Neural cell (in vitro differentiated cells): ENCODE measurements at regions not wholly inside any gene's neighbourhood (a gene's known extent, or its start where the extent isn't known, plus 50 kb on each side); places are given as distances from the start of the nearest gene placed in this dataset.
"Not testable (repeated sequence)": the region's sequence is repeated elsewhere in the genome, so short reads cannot be mapped to it uniquely, and the experiment has no call there.

Experiments used
- CTCF ChIP-seq: fragments of 450-650 bp; IDR thresholded peaks from 2 replicates; pipeline ENCODE4 v1.5.1; 2014; ENCODE audit warnings: antibody characterized with exemption, mild to moderate bottlenecking, moderate library complexity; ENCODE audit not compliant: poor library complexity, severe bottlenecking
- EP300 ChIP-seq: fragments of 450-650 bp; conservative IDR thresholded peaks from 2 replicates; pipeline ENCODE4 v1.6.1; 2014; ENCODE audit warnings: antibody characterized with exemption, mild to moderate bottlenecking, moderate library complexity; ENCODE audit not compliant: poor library complexity, severe bottlenecking
- EZH2 ChIP-seq: fragments of 200-600, 300-800 bp; shearing (Covaris generic), sonication (generic); IDR thresholded peaks from 2 replicates; pipeline ENCODE4 v1.6.1; 2014; ENCODE audit warnings: antibody characterized with exemption, low read length, borderline replicate concordance, mild to moderate bottlenecking; ENCODE audit not compliant: insufficient read depth, poor library complexity, severe bottlenecking
- POLR2AphosphoS5 ChIP-seq: IDR thresholded peaks from 2 replicates; pipeline ENCODE4 v1.6.1; 2012
- RAD21 ChIP-seq: fragments of 450-650 bp; conservative IDR thresholded peaks from 2 replicates; pipeline ENCODE4 v1.6.1; 2014; ENCODE audit warnings: antibody characterized with exemption, mild to moderate bottlenecking, moderate library complexity
- REST ChIP-seq: IDR thresholded peaks from 2 replicates; pipeline ENCODE4 v1.6.1; 2012; ENCODE audit warnings: borderline replicate concordance

DNA sequence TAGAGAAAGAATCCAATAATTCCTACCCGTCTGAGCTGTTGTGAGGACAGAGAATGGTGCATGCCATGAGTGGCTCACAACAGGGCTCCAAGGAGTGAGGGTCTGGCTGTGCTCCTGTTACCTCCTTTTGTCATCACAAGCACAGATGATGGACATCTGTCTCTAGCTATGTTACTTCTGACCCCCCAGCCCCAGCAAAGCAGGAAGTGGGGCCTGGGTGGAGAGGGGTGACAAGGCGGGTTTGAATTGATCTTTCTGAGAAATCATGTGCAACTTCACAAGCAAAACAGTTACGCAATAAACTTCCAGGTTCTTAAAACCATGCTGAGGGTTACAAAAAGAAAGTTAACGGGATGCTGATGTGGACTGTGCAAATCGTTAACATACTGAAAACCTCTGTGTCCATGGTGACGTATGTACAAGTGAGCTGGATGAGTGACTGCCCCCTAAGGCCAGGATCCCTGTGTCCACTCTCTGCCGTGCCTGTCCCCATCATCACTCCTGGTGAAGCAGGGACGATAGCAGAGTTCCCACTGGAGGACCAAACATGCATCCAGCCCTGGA, 254.7 kb downstream of the BCL2L11 start:
- not testable (repeated sequence) for TF ChIP-seq CTCF, EZH2, POLR2AphosphoS5, REST, EP300, RAD21
